HPDE6-E6E7 (cell line): ENCODE measurements at regions not wholly inside any gene's neighbourhood (a gene's known extent, or its start where the extent isn't known, plus 50 kb on each side); places are given as distances from the start of the nearest gene placed in this dataset.
"Not testable (repeated sequence)": the region's sequence is repeated elsewhere in the genome, so short reads cannot be mapped to it uniquely, and the experiment has no call there.

Experiments used
- DNase-seq: peaks from one replicate; pipeline ENCODE4 v3.0.0; 2011; ENCODE audit warnings: missing footprints; ENCODE audit errors: extremely low spot score

DNA sequence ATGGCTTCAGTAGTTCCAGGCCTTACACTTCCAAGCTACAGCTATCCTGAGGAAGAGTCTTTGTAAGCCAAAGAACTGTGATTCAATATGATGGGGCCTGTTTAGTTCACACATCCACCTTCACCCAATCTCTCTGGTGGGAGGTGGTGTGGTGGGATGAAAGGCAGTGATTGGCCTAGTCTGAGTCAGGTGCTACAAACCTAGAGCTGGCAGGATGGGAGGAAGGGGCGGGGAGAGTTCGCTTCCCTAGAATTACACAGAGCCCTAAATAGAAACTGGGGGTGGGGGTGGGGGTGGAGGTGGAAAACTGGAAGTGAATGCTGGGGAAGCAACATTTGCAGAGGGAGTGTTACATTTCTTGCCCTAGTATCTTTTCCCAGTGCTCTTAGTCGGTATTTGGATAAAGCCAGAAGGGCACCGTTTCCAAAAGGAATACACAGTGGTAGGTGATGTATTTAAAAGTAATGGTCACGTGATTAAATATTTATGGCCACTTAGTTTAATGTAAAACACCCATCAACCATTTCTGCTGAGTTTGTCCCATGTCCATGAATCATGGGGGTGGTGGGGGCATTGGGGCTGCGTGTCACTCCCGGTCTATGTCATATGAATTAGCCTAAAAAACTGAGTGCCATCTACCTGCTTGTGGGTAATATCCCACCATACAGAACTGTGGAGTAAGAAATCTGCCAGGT is 247.6 kb upstream of the PROK2 start:
- DNase-seq = no peak

DNA sequence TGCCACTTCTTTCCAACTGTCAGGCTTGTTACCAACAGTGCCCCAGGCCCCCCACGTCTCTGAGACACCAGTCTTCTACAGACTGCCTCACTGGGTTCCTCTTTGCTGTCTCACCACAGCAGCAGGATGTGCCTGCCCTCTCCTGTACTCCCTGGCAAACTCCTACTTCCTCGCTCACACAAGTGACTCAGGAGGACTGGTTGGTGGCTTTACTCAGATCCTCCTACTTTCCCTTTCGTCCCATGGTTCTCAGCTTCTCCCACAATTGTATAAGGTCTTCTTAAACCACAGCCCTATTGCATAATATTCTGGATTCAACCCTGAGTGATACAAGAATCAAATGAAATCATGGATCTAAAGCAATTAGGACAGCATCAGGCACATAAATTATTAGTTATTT is 246.6 kb upstream of the PROK2 start:
- DNase-seq = no peak

DNA sequence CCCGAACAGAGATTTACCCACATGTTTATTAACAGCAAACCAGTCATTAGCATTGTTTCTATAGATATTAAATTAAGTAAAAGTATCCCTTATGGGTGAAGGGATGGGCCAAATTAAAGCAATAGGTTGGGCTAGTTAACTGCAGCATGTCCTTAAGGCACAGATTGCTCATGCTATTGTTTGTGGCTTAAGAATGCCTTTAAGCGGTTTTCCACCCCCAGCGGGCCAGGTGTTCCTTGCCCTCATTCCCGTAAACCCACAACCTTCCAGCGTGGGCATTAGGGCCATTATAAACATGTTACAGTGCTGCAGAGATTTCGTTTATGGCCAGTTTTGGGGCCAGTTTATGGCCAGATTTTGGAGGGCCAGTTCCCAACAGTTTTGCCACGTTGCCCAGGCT is 245.3 kb upstream of the PROK2 start:
- not testable (repeated sequence) for DNase-seq

DNA sequence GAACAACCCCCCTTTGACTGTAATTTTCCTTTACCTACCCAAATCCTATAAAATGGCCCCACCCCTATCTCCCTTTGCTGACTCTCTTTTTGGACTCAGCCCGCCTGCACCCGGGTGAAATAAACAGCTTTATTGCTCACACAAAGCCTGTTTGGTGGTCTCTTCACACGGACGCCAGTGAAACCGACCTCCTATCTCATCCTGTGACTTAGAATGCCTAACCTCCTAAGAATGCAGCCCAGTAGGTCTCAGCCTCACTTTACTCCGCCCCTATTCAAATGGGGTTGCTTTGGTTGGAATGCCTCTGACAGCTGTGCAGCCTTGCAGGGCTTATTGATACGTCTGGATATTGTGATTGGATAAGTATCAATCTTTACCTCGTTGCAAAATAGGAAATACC is 243.8 kb upstream of the PROK2 start:
- DNase-seq = not testable (repeated sequence)

DNA sequence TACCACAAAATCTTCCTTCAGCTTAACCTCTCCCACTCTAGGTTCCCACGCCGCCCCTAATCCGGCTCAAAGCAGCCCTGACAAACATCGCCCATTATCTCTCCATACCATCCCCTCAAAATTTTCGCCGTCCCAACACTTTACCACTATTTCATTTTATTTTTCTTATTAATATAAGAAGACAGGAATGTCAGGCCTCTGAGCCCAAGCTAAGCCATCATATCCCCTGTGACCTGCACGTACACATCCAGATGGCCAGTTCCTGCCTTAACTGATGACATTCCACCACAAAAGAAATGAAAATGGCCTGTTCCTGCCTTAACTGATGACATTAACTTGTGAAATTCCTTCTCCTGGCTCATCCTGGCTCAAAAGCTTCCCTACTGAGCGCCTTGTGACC is 243.4 kb upstream of the PROK2 start:
- not testable (repeated sequence) for DNase-seq

DNA sequence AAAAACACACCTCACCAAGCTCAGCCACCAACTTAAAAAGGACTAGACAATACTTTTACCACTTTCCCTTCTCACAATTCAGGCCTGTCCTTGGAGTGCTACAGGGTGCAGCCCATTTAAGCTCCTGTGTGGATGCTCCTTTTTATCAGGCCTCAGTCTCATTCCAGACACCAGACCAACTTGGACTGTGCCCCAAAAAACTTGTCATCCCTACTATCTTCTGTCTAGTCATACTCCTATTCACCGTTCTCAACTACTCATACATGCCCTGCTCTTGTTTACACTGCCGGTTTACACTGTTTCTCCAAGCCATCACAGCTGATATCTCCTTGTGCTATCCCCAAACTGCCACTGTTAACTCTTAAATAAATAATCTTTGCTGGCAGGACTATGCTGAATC is 242.8 kb upstream of the PROK2 start:
- not testable (repeated sequence) for DNase-seq

DNA sequence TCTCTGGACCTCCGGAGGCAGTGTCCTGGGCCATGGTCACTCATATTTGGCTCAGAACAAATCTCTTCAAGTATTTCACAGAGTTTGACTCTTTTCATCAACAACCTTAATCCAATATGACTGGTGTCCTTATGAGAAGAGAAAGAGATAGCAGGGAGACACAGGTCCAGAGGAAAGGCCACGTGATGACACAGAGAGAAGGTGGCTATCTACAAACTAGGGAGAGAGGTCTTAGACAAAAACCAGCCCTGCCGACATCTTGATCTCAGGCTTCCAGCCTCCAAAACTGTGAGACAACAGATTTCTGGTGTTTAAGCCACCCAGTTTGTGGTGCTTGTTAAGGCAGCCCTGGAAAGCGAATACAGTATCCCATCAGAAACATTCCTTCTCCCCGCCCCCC is 237.1 kb upstream of the PROK2 start:
- no peak for DNase-seq

DNA sequence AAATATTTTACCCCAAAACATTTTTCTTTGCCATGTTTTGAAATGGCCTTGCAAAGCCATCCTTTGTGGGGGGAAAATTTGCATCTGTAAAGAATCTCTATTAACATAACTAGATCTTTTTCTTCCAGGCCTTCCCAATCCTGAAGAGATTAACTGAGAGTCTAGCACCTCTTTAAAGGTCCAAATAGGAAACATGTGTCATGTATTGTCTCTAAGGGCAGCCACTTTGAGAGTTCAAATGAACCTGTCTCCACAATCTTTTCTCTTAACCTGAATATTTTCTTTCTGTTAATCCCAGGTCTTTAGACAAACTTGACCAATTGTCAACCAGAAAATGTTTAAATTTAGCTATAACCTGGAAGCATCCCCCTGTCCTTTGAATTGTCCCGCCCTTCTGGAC is 236.6 kb upstream of the PROK2 start:
- DNase-seq = no peak

DNA sequence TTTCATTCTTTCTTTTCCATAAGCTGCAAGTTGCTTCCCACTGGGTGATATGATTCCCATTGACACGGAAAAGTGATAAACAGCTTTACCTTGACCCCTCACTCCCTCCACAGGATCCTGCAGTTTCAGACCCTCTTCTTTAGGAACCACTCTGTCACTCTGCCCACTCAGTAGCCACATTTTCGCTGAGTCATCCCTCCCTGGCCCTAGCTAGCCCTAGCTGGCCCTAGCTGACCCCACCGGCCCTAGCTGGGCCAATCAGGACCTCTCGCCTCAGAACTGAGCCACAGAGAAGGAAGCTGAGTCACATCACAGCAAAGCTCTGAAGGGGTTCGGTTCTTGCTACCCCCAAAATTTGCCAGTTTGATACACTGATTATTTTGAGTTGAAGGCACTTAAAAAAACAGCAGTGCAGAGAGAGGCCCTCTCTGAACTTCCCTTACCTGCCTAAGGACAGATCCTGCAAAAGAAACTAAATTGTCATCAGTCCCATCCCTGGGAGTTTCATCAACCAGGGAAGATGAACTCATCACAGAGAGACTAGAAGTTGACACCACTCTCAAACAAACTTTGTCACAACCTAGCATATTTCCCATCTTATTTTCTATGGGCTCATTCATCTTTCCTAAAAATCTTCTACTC is 233.5 kb upstream of the PROK2 start:
- no peak for DNase-seq

DNA sequence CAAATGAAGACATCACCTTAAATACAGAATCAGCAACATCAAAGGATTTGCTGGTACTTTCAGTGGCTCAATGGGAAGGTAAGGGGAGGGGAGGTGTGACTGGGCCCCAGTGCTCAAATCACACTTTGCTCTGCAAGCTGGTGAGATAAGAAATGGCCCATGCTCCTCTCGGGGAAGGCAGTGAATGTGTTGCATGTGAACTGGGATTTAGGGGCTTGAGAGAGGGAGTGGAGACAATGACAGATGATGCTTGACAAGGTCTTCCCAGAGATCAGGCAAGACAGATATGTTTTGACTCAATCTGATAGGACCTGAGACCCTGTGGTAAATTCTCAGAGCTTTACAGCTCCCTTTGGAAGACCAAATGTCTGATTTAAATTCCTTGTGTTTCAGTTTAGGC is 233.0 kb upstream of the PROK2 start:
- no peak for DNase-seq

DNA sequence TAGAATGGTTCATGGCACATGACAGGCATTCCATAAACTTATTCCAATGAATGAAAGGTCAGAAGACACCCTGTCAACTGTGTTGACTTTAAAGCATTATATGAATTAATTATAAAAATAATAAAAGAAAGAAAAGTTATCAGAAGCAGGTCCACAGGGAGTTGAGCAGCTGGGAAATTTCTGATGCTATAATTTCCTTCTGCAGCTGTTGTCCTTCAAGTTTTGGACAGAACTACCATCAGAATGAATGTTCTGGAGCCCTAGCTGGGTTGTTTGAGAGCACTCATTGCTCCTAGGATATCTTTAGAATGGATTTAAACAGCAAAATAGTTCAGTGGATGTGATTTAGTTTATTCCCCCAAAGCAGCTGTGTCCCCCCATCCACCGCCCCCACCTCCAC is 232.4 kb upstream of the PROK2 start:
- DNase-seq = no peak

DNA sequence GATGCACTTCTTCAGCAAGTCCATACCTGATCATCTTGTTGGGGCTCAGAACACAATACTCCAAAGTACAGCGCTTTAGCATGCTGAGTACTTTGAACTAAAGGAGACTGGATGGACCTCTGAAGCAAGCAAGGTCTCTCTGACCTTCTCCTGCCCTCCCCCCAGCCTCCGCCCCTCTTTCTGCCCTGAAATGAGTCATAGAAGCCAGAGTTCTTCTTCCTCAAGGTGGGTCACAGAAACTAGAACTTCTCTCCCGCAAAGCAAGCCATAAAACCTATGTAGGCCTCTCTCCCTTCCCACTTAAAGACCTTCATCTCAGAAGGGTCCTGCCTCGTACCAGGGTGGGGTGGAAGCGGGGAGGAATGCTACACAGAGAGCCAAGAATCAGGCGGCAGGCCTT is 230.5 kb upstream of the PROK2 start:
- no peak for DNase-seq

DNA sequence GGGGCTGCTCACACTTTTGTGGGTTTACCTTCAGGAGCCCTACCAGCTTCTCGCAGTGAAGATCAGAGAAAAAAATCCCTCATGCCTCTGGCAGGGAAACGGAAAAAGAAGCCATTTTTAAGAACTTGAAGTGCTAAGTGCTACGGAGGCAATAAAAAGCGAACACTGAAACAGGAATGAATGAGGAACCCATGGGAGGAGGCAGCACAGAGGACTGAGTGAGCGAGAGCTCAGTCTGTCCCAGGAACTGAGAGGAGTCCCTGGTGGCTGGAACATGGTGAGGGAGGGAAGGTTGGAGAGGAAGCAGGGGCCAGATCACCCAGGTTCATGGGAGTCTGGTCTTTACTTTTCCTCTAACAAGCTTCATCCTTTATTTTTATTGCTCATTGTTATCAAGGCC is 228.1 kb upstream of the PROK2 start:
- no peak for DNase-seq

DNA sequence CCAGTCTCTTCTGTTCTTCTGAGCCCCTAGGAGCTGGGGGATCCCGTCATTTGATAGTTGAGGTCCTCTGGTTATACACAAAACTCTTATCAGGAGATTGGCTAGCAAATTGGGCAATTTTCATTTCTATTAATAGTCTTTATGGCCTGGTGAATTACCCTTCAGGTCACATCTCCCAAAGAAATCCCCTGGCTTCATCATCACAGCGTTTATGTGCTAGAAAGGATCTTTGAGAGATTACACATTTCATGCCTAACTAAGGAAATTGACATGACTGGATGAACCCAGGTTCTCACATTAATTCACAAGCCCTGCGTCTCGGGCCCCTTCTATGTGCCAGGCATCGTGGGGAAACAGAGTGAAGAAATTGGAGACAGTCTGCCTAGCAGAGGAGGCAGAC is 227.4 kb upstream of the PROK2 start:
- DNase-seq = no peak

DNA sequence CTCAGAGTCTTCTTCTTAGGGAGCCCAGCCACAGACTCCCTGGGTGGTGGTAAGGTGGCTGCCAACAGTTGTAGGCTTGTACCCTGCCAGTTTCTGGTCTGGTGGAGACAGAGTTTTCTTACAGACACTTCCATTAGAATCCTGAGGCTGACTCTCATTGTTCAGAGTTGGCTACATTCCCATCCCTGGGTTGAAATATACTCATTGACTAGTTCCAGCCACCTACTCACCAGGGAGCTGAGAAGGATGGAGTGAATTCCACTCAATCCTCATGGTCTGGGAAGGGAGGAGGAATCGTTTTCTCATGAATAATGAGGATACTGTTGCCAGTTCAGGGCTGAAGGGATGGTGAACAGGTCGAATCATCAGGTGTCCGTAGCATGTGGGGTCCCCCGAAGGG is 226.5 kb upstream of the PROK2 start:
- no peak for DNase-seq

DNA sequence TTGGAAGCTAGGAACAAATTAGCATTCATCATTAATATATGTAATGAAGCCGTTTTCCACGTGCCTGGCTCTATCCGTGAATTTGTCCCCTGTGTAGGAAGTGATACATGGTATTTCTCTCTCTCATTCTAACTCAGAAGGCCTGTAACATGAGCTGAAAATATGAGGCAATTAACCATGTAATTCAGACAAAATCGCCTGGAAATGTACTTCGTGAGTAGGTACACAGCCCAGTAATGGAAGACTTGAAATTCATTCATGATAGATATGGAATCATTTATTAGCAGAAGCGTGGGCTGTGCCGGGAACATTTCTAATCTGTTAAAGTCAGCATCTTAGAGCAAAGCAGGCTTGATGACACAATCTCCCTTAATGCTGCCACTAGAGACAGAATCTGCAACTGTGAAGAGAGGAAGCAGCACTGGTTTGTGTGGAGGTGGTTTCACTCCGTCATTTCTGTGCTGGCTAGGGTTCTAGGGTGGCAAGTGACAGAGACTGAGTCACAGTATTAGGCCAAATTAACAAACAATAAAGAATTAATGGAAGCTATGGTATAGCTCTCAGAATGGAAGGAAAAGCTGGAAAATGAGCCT is 225.0 kb upstream of the PROK2 start:
- DNase-seq = no peak

DNA sequence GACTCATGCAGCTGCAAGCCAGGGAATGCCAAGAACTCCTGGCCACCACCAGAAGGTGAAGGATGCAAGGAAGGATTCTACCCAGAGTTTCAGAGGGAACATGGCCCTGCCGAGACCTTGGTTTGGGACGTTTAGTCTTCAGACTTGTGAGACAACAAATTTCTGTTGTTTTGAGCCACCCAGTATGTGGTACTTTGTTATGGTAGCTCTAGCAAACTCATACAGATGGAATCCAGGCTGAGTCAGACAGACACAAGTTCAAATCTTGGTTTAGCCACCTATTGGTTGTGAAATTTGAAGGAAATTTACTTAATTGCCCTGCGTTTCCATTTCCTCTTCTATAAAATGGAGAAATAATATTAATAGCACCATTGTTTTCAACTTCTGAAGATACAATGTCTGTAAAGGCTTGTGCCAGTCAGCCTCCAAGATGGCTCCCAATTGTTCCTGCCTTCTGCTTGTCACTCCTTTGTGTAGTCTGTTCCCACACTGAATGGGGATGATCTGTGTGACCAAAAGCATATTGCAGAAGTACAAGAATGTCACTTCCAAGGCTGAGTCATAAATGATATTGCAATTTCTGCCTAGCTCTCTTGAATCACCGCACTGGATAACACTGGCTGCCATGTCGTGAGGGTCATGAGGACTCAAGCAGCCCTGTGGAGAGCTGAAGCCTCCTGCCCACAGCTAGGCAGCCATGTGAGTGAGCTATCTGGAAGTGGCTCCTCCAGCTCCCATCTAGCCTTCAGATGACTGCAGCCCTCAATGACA is 223.5 kb upstream of the PROK2 start:
- DNase-seq = no peak

DNA sequence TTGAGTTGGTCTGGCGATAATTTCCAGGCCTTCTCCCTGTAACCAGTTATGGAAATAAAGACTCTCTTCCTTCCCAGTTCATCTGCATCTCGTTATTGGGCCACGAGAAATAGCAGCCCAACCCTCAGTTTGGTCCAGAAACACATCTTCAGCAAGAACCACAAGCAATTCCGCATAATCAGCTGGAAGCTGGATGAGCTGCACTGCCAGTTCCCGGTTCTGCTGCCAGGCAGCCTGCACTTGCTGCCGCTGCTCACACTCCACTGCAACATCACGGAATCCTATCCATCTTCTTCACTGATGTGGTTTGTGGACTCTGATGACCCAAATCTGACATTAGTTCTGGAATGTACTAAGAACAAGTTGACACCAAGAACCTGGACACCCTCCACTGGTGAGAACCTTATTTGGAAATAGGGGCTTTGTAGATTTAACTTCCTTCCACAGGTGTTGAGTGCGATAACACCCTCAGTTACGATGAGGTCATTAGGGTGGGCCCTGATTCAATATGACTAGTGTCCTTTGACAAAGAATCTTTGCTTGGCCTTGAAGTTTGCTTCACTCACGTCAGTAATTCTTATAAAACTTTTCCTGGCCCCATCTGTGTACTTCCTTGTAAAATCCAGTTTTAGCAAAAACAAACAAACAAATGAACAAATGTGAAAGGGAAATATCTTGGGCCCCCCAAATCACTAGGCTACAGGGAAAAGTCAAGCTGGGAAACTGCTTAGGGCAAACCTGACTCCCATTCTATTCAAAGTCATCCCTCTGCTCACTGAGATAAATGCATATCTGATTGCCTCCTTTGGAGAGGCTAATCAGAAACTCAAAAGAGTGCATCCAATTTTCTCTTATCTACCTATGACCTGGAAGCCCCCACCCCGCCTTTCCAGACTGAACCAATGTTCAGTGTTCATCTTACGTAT is 221.9 kb upstream of the PROK2 start:
- no peak for DNase-seq

DNA sequence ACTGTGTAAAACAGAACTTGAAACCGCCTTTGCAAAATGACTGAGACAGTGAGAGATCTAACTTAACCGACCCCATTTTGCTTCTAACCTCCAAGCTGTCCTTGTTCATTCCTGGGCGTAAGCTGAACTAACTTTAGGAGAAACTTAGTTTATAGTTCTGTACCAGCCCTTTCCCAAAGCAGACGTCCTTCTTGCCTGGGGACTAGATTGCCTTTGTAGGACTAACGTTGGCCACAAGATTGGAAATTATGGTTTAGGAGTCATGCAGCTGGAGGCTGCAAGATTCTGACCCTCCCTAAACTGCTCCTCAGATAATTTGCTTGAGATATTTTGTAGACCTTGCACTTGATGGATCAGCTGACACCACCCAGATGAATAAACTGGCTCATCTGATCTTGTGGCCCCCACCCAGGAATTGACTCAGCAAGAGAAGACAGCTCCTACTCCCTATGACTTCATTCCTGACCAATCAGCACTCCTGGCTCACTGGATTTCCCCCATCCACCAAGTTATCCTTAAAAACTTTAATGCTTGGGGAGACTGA is 219.9 kb upstream of the PROK2 start:
- DNase-seq = no peak

DNA sequence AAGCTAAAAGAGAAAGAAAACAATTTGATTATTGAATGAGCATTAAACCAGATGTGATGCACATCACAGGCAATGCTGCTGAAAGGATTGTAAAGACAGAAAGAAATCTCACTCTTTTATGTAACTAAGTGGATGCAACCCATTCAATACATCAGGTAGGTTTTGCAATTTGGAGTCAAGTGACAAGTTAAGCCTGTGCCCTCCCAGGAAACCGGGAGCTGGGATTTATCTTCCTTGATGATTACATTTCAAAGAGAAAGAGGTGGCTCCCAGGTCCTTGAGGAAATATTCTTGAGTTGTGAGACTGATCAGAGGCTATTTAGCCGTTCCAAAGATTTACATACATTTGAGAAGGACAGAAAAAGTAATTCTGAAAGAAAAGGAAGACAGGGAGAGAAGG is 219.0 kb upstream of the PROK2 start:
- no peak for DNase-seq

DNA sequence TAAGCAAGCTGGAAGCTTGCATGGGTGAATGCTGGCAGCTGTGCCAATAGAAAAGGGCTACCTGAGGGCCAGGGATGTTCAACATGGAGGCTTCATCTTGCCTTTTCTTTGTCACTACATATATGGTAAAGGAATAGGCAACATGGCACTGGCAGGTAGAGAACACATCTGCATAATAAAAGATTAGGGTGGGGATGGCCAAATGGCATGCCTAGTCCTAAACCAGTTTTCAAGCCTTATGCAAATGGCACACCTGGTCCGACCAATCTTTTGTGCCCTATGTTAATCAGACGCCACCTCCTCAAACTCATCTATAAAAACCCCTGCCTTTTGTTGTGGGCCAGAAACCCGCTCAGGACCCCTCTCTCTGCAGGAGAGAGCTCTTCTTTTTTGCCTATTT is 216.8 kb upstream of the PROK2 start:
- no peak for DNase-seq
